DMS53 (cell line): ENCODE measurements at regions not wholly inside any gene's neighbourhood (a gene's known extent, or its start where the extent isn't known, plus 50 kb on each side); places are given as distances from the start of the nearest gene placed in this dataset.
A peak's percentile ranks its signal among the peaks of the same experiment; 100 is the strongest.

Source experiments
- DNase-seq: peaks from one replicate; lab custom pipeline; 2025; lab: John Stamatoyannopoulos, UW

- DNase-seq = no peak
These were observed 285.1 kb upstream of the PHF14 start for GRCh38 chr7:10688544-10688943.

DNA sequence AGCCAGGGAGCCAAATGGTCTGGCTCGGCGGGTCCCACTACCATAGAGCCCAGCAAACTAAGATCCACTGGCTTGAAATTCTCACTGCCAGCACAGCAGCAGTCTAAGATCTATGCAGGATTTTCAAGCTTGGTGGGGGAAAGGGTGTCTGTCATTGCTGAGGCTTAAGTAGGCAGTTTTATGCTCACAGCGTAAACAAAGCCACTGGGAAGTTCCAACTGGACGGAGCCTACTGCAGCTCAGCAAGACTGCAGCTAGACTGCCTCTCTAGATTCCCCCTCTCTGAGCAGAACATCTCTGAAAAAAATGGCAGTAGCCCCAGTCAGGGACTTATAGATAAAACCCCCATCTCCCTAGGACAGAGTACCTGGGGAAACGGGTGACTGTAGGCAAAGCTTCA lies 277.6 kb upstream of the PHF14 start:
- DNase-seq = no peak

DNA sequence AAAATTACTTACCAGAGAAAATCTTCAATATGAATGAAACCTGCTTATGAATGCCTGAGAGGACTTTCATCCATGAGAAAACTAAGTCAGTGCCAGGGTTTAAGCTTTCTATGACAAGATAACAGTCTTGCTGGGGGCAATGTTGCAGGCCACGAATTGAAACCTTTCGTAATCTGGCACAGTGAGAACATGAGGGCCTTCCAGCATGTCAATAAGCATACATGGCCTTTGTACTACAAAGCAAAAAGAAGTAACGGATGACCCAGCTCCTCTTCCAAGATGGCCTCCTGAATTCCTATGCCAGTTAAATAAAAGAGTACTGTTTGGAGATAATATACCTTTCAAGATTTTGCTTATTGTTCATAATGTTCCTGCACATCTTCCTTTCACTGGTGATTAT lies 270.6 kb upstream of the PHF14 start:
- no peak for DNase-seq

GRCh38 chr7:10703981-10704380 lies 269.7 kb upstream of the PHF14 start:
- no peak for DNase-seq

DNA sequence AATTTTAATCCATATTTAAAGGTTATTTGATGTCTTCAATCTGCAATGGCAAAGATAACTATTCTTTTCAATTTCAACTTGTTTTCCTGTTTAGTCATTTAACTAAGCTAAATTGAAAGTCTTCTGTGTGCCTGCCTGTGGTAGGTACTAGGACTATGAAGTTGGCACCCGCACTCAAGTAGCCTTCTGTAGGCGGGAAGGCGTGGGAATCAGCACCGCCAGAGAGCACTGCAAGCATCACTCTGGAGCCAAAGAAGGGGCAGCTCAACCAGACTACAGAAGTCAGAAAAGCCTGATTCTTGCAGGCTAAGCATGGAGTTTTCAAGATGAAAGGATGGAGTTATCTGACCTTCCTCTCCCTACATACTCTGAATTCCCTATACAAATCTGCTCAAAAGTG lies 269.0 kb upstream of the PHF14 start:
- no peak for DNase-seq

DNA sequence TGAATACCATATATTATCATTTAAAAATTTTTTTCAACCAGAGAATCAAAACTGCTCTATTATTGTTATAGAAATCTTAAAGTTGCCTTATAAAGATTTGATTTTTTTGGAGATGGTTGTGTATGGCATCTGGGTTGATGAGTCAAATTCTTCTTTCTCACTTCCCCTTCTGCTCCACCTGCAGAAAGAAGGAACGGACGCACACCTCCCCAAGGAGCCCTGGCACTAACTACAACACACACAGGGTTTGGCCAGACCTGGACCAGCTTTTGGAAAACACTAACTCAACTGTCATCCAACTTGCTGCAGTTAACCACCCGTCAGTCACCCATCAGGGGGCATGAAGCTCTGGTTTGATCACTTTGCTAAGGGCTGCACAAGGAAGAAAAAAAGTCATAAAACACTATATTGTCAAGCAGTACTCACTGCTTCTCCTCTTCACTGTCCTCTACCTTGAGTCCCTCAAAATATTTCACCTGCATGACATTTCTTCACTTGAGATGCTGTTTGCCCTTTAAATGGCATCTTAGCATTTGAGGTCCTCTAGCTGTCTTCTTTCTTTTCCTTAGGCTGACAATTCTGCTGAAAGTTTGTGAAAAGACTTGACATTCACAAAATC lies 266.7 kb upstream of the PHF14 start:
- DNase-seq = no peak

DNA sequence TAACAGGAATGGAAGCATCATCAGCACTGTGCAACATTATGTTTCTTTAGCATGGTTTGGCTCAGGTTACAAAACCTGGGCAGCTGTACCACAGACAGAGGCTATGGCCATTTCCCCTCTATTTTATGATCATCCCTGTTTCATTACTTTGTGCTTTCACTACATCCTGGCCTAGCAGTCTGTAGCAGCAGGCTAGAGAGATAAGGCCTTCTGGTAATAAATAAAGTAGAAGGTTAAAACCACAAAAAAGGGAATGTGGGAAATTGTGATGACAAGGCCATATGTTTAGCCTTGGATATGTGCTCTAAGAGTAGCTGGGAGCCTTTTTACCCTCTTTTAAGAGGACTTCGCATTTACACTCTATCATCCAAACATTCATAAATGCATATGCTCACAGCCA lies 266.2 kb upstream of the PHF14 start:
- no peak for DNase-seq

- DNase-seq = peak; percentile 74
These were observed 265.2 kb upstream of the PHF14 start for GRCh38 chr7:10708447-10708846.

GRCh38 chr7:10718768-10719167 lies 254.9 kb upstream of the PHF14 start:
- no peak for DNase-seq

- peak; percentile 46 for DNase-seq
These were observed 253.6 kb upstream of the PHF14 start for GRCh38 chr7:10720042-10720441.

DNA sequence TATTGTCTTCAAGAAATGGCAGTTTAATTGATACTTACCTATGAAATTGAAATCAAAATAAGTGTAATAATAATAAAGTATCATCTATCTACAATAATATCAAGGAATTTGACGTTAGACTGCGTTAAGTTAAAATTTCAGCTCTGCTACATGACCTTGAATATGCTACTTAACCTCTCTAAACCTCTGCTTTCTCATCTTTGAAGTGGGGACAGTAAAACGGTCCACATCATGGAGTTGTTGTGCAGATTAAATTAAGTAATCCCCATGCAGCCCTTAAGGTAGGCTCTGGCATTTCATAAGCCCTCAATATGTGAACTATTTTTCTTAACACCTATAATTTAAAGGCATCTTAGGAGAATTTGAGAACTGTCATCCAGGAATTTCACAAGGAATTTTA lies 252.4 kb upstream of the PHF14 start:
- no peak for DNase-seq

DNA sequence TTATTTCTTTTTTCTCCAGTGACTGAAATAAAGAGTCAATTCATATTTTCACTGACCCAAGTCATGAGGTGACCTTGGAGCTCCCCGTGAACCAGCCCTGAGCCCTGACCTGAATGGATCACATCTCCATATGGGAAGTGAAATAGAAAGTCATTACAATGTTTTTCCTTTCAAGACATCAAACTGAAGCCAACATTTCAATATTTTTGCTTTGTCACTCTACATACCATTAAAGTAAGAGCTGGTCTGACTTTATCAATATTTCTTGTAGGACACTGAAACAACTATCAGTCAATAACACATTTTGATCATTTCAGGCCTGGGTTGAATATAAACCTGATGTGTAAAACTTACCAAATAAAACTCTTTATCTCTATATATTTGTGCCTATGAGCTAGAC lies 249.8 kb upstream of the PHF14 start:
- no peak for DNase-seq

- DNase-seq = no peak
These were observed 249.2 kb upstream of the PHF14 start for GRCh38 chr7:10724449-10724848.

DNA sequence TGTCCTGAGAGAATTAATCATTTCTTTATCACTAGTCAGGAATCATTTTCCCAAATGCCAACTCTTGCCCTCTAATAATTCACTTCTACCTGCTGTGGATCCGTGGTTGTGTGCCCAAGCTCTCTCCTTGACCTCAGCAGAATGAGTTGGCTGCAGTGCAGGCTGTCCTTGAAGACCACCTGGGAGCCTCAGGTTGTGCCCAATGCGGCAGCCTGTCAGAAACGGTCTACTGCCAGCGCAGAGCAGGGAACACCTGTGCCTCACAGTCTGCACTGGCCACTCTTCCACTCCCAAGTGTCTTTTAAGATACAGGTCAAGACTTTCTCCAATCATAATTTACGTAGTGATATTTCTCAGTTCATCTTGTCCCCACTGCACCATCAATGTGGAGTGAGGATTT lies 246.0 kb upstream of the PHF14 start:
- DNase-seq = no peak

DNA sequence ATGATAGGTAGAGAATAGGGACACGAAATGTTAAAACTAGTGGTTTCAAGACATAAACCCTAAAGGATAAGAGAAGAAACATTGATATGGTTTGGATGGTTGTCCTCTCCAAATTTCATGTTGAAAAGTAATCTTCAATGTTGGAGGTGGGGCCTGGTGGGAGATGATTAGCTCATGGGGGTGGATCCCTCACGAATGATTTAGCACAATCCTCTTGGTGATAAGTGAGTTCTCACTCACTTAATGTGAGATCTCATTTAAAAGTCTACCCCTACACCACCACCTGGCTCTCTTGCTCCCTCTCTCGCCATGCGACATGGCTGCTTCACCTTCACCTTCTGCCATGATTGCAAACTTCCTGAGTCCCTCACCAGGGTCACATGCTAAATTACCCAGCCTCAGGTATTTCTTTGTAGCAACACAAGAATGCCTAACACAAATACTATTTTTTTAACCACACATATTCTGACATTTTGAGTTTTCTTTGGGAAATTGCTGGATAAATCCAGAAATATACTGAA lies 242.4 kb upstream of the PHF14 start:
- DNase-seq = no peak

DNA sequence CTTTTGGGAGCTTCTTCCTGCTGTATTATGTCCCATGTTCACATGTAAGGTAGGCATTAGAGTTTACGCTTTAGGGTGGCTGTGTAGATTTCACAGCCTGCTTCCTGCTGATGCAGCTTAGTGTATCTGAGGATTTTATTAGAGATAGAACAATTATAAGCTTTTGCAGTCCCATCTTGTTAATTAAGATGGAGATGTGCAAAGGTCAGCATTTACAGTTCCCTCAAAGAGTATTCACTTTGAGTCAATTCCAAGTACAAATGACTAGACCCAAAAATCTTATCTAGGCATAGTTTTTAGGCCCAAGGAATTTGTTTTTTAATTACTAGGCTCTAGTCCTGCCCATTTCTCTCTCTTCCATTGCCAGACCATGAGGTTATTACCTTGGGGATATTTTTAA lies 239.9 kb upstream of the PHF14 start:
- DNase-seq = no peak

GRCh38 chr7:10734595-10734994 lies 239.1 kb upstream of the PHF14 start:
- DNase-seq = no peak

DNA sequence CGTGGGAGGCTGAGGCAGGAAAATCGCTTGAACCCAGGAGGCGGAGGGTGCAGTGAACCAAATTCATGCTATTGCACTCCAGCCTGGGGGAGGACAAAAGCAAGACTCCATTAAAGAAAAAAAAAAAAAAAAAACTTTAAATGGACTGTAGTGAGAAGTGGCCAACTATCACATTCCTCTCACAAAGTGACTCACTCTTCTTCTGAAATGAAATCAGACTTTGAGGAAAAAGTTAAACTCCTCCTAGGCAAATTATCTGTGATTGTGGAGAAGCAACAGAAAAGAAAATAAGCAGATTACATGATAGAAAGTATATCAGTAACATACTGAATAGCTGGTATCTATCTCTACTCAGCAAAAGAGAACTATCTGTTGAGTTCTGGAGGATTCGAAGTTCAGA lies 234.3 kb upstream of the PHF14 start:
- DNase-seq = no peak

DNA sequence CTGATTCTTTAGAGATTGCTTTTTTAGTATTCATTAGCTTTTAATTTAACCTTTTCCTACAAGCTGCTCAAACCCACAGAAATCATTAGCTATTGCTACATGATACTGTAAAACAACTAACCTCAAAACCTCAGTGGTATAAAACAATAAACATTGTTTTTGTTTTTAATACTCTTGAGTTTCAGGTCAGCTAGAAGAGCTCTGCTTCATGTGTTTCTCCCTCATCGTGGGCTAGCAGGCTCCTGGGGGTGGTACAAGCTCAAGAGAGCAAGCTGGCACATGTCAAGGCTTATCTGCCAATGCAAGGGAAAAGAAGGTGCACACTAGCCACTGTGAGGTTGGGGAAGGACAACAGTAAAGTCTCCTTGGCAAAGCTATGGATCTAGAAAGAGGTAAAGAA lies 232.9 kb upstream of the PHF14 start:
- DNase-seq = no peak

GRCh38 chr7:10756981-10757380 lies 216.7 kb upstream of the PHF14 start:
- no peak for DNase-seq

DNA sequence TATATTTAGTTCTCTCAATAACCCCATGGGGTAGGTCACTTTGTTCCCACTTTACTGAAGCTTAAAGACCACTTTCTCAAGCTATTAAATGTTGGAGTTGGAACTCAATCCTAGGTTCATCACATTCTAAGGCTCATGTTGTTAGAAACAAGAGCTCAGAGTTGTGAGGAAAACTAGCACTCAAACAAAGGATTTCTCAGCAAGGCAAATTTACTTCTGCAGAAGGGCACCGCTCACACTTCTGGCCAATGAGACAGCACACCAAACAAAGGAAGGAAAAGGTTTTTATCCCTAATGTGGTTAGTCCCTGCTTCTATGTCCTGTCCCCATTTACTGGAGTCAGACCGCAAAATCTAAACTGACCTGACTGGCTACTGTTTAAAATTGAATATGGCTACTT lies 214.6 kb upstream of the PHF14 start:
- DNase-seq = no peak

DNA sequence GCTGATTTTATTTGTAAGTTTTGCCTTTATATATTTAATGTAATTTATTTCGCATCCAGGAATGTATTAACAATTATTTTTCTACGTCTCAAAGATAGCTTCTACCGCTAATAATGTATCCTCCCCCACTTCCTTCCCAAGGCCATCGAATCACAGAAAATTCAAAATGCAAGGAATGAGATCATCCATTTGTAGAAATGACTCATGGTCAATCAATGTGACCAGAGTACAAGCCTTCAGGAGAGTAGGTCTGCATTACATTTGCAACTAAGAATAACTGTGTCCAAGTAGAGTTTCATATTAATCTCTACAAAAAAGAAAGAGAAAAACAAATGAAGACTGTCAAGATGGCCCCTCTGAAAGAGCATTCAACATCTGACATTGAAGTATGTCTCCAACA lies 205.9 kb upstream of the PHF14 start:
- peak; percentile 17 for DNase-seq

DNA sequence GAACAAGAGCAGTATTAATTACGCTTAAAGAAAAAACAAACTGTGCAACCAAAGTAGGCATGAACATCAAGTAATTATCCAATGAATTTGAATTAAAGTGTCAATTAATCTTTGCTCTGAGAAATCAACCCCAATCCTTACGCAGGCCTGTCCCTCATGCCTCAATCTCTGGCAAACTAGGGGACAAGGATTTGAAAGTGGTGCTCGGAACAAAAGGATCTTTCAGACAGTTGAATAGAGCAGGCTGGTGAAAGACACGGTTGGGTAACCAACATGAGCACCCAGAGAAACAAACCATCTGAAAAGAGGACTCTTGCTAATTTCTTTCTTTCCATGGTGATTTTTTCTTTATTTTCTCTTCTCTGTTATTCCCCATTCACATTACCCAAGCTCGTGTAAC lies 203.5 kb upstream of the PHF14 start:
- DNase-seq = no peak

DNA sequence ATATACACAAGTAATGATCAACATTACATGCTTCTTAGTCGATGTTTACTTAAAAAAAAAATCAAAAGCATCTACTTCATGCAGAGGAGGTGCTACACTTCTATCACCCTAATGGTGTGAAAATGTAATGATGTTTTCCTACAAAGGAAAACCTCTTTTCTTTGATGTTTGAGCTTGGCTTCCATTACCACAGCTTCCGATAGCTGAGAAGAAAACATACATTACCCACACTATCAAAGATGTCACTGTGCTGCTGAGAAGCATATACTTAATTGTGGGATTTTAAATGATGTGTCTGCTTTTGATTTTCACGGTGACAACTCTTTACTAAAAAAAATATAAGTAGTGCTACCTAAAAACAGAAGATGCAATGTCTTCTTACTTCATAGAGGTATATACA lies 200.2 kb upstream of the PHF14 start:
- DNase-seq = no peak
